Vagina (tissue), 2 donors: ENCODE measurements at regions not wholly inside any gene's neighbourhood (a gene's known extent, or its start where the extent isn't known, plus 50 kb on each side); places are given as distances from the start of the nearest gene placed in this dataset.

Experiments used
- CTCF ChIP-seq, 3 experiments: fragments of 450-650 bp in 2 of 3; fragments of 200-600 bp in 1 of 3; sonication (generic) in 1 of 3; IDR thresholded peaks; one replicate each; pipeline ENCODE4 v1.5.1; 2017 to 2019; ENCODE audit warnings: antibody characterized with exemption in 3 of 3, mild to moderate bottlenecking in 2 of 3, moderate library complexity in 2 of 3
- POLR2A ChIP-seq, 2 donors: fragments of 450-650 bp; IDR thresholded peaks; one replicate each; pipeline ENCODE4 v1.6.1; 2017; ENCODE audit warnings: antibody characterized with exemption in 2 of 2, mild to moderate bottlenecking in 2 of 2, moderate library complexity in 2 of 2
- POLR2AphosphoS5 ChIP-seq, 2 donors: sonication (generic); formaldehyde crosslinking; IDR thresholded peaks; one replicate each; pipeline ENCODE4 v1.9.0; 2017; ENCODE audit warnings: antibody characterized with exemption in 2 of 2, mild to moderate bottlenecking in 2 of 2, low read depth in 1 of 2; ENCODE audit not compliant: insufficient read depth in 1 of 2

- no peak for TF ChIP-seq CTCF (IDR thresholded peaks at IDR 0.05)
- no peak for TF ChIP-seq POLR2A (IDR thresholded peaks at IDR 0.05)
- TF ChIP-seq POLR2AphosphoS5 (IDR thresholded peaks at IDR 0.05; ENCODE audit: insufficient read depth in 1 of 2, low read depth in 1 of 2): no peak
Observed at GRCh38 chr3:6229778-6230410, 631.0 kb upstream of the GRM7 start.
